DND-41 (cell line): ENCODE measurements at regions not wholly inside any gene's neighbourhood (a gene's known extent, or its start where the extent isn't known, plus 50 kb on each side); places are given as distances from the start of the nearest gene placed in this dataset.

Experiments
- ATAC-seq: fragments of 200-7000 bp; cut with Tn5 transposase; 3 replicates; pipeline ENCODE4 v1.9.1; 2021; ENCODE audit warnings: low read depth; ENCODE audit not compliant: insufficient read depth
- DNase-seq: peaks from one replicate; pipeline ENCODE4 v3.0.0-alpha.2; 2020
- H2AFZ ChIP-seq: 2 replicates; pipeline ENCODE4 v1.6.0; 2012; ENCODE audit warnings: low read depth, low read length
- H3K27ac ChIP-seq: 2 replicates; pipeline ENCODE4 v1.5.1; 2012; ENCODE audit warnings: low read length, inconsistent platforms
- H3K27me3 ChIP-seq: fragments of 200-600 bp; sonication (generic); 2 replicates; pipeline ENCODE4 v1.6.0; 2012; ENCODE audit warnings: low read length, mild to moderate bottlenecking, inconsistent platforms; ENCODE audit not compliant: insufficient read depth, poor library complexity
- H3K36me3 ChIP-seq: 2 replicates; pipeline ENCODE4 v1.5.1; 2012; ENCODE audit warnings: low read length, inconsistent platforms; ENCODE audit not compliant: insufficient read depth
- H3K4me1 ChIP-seq: 2 replicates; pipeline ENCODE4 v1.5.1; 2012; ENCODE audit warnings: mild to moderate bottlenecking, low read length; ENCODE audit not compliant: insufficient read depth
- H3K4me2 ChIP-seq: 2 replicates; pipeline ENCODE4 v1.6.0; 2012; ENCODE audit warnings: mild to moderate bottlenecking, moderate library complexity, low read length, inconsistent platforms; ENCODE audit not compliant: insufficient read depth
- H3K4me3 ChIP-seq, 2 experiments: fragments of 200-600 bp in 1 of 2; shearing (Covaris generic) in 1 of 2; 2 replicates each; pipeline ENCODE4 v1.5.1; 2012 to 2016; ENCODE audit warnings: inconsistent platforms in 2 of 2, low read length in 2 of 2, mild to moderate bottlenecking in 2 of 2, low read depth in 1 of 2, moderate library complexity in 1 of 2
- H3K79me2 ChIP-seq: 2 replicates; pipeline ENCODE4 v1.6.0; 2012; ENCODE audit warnings: low read length, inconsistent platforms; ENCODE audit not compliant: insufficient read depth
- H3K9ac ChIP-seq: 2 replicates; pipeline ENCODE4 v1.6.0; 2012; ENCODE audit warnings: low read depth, mild to moderate bottlenecking, inconsistent platforms, low read length, moderate library complexity
- H3K9me3 ChIP-seq: 2 replicates; pipeline ENCODE4 v1.5.1; 2012; ENCODE audit warnings: low read length, moderate library complexity, mild to moderate bottlenecking, inconsistent platforms; ENCODE audit not compliant: insufficient read depth, severe bottlenecking
- H4K20me1 ChIP-seq: 2 replicates; pipeline ENCODE4 v1.6.0; 2012; ENCODE audit warnings: low read length; ENCODE audit not compliant: insufficient read depth
- CTCF ChIP-seq: IDR thresholded peaks from 2 replicates; pipeline ENCODE4 v1.5.1; 2012; ENCODE audit warnings: borderline replicate concordance, low read length, moderate library complexity, mild to moderate bottlenecking; ENCODE audit not compliant: poor library complexity, severe bottlenecking; ENCODE audit errors: extremely low read depth
- EZH2 ChIP-seq: IDR thresholded peaks from 3 replicates; pipeline ENCODE4 v1.6.1; 2012; ENCODE audit warnings: borderline replicate concordance, low read depth, mild to moderate bottlenecking, moderate library complexity, low read length, inconsistent platforms; ENCODE audit not compliant: severe bottlenecking

DNA sequence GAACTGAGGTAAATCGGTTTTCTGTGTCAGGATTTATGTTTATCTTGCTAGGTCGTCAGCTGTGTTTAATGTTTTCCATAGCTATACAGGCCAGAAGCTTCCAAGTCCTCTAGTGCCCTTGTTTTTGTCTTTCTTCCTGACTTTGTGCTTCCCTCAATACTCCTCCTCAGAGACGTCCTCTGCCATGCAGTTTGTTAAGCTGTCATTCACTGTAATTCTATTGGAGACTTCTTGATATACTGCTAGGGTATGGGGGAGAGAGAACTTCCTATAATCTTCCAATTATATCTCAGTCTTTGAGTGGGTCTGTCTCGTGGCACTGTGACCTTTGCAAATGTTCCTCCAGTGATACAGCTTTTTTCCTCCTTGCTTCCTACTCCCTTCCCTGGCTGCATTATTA is 327.3 kb upstream of the ANO5 start:
- H3K4me1 ChIP-seq: no peaks in the 10 kb centered on the region
- no peaks in the 10 kb centered on the region for H3K36me3 ChIP-seq
- ATAC-seq (no peak), DNase-seq (no peak)
- H3K27ac ChIP-seq: no peak overlapping the region
- no peaks in the 10 kb centered on the region for H4K20me1 ChIP-seq
- no peak overlapping the region for H3K4me3 ChIP-seq
- TF ChIP-seq CTCF (no peak), EZH2 (no peak)
- H3K4me2 ChIP-seq: no peak overlapping the region
- no peaks in the 10 kb centered on the region for H3K79me2 ChIP-seq
- H3K9me3 ChIP-seq: no peaks in the 10 kb centered on the region
- H3K9ac ChIP-seq: no peak overlapping the region
- no peaks in the 10 kb centered on the region for H3K27me3 ChIP-seq
- H2AFZ ChIP-seq: no peak overlapping the region

DNA sequence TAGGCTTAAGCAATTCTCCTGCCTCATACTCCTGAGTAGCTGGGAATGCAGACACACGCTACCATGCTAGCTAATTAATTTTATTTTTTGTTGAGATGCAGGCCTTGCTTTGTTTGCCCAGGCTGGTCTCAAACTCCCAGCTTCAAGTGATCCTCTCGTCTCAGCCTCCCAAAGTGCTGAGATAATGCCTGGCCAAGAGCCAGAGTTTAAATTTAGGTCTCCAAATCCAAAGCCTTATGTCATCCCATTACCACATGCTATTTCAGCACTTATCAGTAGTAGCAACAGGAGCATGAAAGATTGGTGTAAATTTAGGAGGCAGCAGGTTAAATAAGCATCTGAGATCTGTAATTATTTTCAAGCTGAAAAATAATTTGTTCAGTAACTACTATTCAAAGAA is 326.1 kb upstream of the ANO5 start:
- Histone ChIP-seq H3K79me2 (no peaks in the 10 kb centered on the region), H3K4me1 (no peaks in the 10 kb centered on the region), H3K4me3 (no peak overlapping the region), H3K9me3 (no peaks in the 10 kb centered on the region), H4K20me1 (no peaks in the 10 kb centered on the region), H3K27ac (no peak overlapping the region), H2AFZ (no peak overlapping the region), H3K4me2 (no peak overlapping the region), H3K9ac (no peak overlapping the region), H3K27me3 (no peaks in the 10 kb centered on the region), H3K36me3 (no peaks in the 10 kb centered on the region)
- TF ChIP-seq EZH2: no peak
- no peak for TF ChIP-seq CTCF
- DNase-seq: no peak
- ATAC-seq: no peak

GRCh38 chr11:21877151-21877550 is 315.7 kb upstream of the ANO5 start:
- Histone ChIP-seq H3K9ac (no peak overlapping the region), H3K4me3 (no peak overlapping the region), H3K27me3 (no peaks in the 10 kb centered on the region), H3K4me2 (no peak overlapping the region), H3K79me2 (no peaks in the 10 kb centered on the region), H3K4me1 (no peaks in the 10 kb centered on the region), H3K36me3 (no peaks in the 10 kb centered on the region), H4K20me1 (no peaks in the 10 kb centered on the region), H3K27ac (no peak overlapping the region), H3K9me3 (no peaks in the 10 kb centered on the region), H2AFZ (no peak overlapping the region)
- no peak for TF ChIP-seq EZH2
- TF ChIP-seq CTCF: no peak
- no peak for ATAC-seq
- DNase-seq: no peak

DNA sequence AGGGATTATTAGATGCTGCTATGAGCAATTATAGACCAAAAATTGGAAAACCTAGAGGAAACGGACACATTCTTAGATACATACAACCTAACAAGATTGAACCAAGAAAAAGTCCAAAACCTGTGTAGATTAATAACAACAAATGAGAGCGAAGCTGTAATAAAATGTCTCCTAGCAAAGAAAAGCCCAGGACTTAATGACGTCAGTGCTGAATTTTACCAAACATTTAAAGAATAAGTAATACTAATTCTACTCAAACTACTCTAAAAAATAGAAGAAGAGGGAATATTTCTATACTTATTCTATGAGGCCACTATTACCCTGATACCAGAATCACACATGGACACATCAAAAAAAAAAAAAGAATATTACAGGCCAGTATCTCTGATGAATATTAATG is 309.5 kb upstream of the ANO5 start:
- DNase-seq (no peak), ATAC-seq (no peak)
- Histone ChIP-seq H3K9me3 (no peaks in the 10 kb centered on the region), H3K4me1 (no peaks in the 10 kb centered on the region), H3K9ac (no peak overlapping the region), H3K27me3 (no peaks in the 10 kb centered on the region), H3K36me3 (no peaks in the 10 kb centered on the region), H4K20me1 (no peaks in the 10 kb centered on the region), H3K4me3 (no peak overlapping the region), H3K79me2 (no peaks in the 10 kb centered on the region), H3K4me2 (no peak overlapping the region), H2AFZ (no peak overlapping the region), H3K27ac (no peak overlapping the region)
- TF ChIP-seq EZH2 (no peak), CTCF (no peak)
